Aorta (tissue), 5 donors: ENCODE measurements at regions not wholly inside any gene's neighbourhood (a gene's known extent, or its start where the extent isn't known, plus 50 kb on each side); places are given as distances from the start of the nearest gene placed in this dataset.
"Not testable (repeated sequence)": the region's sequence is repeated elsewhere in the genome, so short reads cannot be mapped to it uniquely, and the experiment has no call there.

ENCODE experiments used
- ATAC-seq: fragments of 200-7000 bp; cut with Tn5 transposase; one replicate; pipeline ENCODE4 v1.9.1; 2022; ENCODE audit warnings: moderate library complexity; ENCODE audit not compliant: low FRiP score
- DNase-seq, 2 donors: peaks; one replicate each; pipeline ENCODE4 v3.0.0-alpha.2; 2020
- H3K27ac ChIP-seq, 2 donors: one replicate each; pipeline ENCODE4 v1.5.1; 2013; ENCODE audit warnings: low read length in 2 of 2, mild to moderate bottlenecking in 2 of 2, moderate library complexity in 2 of 2, control low read depth in 1 of 2, inconsistent platforms in 1 of 2, low read depth in 1 of 2
- H3K27me3 ChIP-seq, 2 donors: one replicate each; pipeline ENCODE4 v1.6.1; 2013; ENCODE audit warnings: control low read depth in 1 of 2, low read length in 1 of 2, mild to moderate bottlenecking in 1 of 2, moderate library complexity in 1 of 2; ENCODE audit not compliant: insufficient read depth in 2 of 2, control insufficient read depth in 1 of 2
- H3K36me3 ChIP-seq, 2 donors: one replicate each; pipeline ENCODE4 v1.6.1; 2013; ENCODE audit warnings: control low read depth in 1 of 2, low read length in 1 of 2, mild to moderate bottlenecking in 1 of 2; ENCODE audit not compliant: insufficient read depth in 2 of 2, control insufficient read depth in 1 of 2
- H3K4me1 ChIP-seq, 2 donors: one replicate each; pipeline ENCODE4 v1.6.1; 2013; ENCODE audit warnings: low read length in 2 of 2, control low read depth in 1 of 2, mild to moderate bottlenecking in 1 of 2, moderate library complexity in 1 of 2; ENCODE audit not compliant: insufficient read depth in 2 of 2, control insufficient read depth in 1 of 2
- H3K4me3 ChIP-seq, 2 donors: one replicate each; pipeline ENCODE4 v1.5.1; 2013; ENCODE audit warnings: low read length in 2 of 2, control low read depth in 1 of 2, mild to moderate bottlenecking in 1 of 2
- H3K9me3 ChIP-seq: one replicate; pipeline ENCODE4 v1.6.1; 2013; ENCODE audit warnings: mild to moderate bottlenecking, low read length; ENCODE audit not compliant: control insufficient read depth
- WGBS, 2 donors: extraction: QIAGEN DNeasy Blood & Tissue Kit; methylation state at CpG; one replicate each; pipeline ENCODE4 v1.1.7; 2013; 5-methylcytosine and 5-hydroxymethylcytosine counted together
- intact Hi-C, 2 donors: fragments of 100-400 bp; cut with DNase I; formaldehyde crosslinking; loops; one replicate each; pipeline versions ENCODE4 v1.14.2 to v1.15.0; 2022
- donor health status: healthy with polysubstance abuse.
- donor health status: Bipolar disorder and iron deficiency.
- donor health status: DM: no; HTN: no; CAD: no.
- donor health status: DM: no; HTN: no; CAD: no.
- donor health status: DM: yes; HTN: yes; CAD: no.

DNA sequence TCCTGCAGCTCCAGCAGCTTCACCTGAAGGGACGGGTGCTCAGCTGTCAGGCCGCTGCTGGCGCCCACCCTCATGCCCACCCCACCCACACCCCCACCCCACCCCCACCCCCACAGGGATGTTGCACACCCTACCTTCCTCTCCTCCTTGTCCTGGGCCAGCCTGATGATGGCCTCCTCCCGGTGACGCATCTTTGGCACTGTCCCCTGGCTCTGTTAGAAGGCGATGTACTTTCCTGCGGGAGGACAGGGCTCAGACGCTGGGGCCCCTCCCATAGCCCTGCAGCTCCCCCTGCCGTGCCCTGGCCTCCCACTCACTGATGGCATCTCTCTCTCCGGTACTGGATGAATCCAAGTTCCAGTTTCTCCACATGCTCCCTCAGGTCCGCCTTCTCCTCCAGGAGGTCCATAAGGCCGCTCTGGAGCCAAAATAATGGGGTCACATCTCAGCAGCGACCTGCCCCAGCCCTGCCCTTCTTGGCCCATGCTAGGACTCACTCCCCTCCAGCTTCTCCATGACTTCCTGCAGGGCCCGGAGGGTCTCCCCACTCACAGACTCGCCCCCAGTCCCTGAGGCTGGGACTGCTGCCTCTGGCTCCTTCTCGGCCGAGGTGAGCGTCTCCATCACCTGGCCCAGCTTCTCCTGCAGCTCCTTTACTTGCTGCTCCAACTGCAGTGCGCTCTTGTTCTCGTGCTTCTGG, 55.2 kb downstream of the GOLGA8B start:
- H3K36me3 ChIP-seq, DNase-seq, intact Hi-C loops, ATAC-seq, H3K9me3 ChIP-seq, H3K4me3 ChIP-seq, H3K4me1 ChIP-seq, H3K27me3 ChIP-seq, H3K27ac ChIP-seq: not testable (repeated sequence)
- WGBS, 2 donors = no CpG with 5 or more reads among the region's 20 CpGs

DNA sequence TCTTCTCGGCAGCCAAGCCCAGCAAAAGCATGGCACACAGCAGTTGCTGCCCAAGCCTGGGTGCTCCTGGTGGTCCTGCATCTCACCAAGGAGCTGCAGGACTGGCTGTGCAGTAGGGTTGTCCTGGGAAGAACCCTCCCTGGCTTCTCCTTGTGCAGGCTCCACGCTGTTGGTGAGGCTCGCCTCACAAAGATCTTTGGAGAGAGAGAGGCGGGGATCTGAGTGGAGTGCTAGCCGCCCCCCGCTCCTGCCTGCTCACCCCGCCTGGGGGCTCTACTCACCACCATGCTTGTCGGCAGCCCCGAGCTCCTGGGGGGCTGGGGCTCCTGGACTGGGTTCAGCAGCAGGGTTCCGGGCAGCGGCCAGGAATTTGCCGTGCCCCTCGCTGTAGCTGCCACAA, 55.8 kb downstream of the GOLGA8B start:
- DNase-seq, ATAC-seq, H3K4me3 ChIP-seq, H3K9me3 ChIP-seq, H3K27me3 ChIP-seq, H3K27ac ChIP-seq, H3K36me3 ChIP-seq, H3K4me1 ChIP-seq, intact Hi-C loops: not testable (repeated sequence)
- 88 to 100% methylated on average over 1 to 7 of the region's 13 CpGs for WGBS, 2 donors

DNA sequence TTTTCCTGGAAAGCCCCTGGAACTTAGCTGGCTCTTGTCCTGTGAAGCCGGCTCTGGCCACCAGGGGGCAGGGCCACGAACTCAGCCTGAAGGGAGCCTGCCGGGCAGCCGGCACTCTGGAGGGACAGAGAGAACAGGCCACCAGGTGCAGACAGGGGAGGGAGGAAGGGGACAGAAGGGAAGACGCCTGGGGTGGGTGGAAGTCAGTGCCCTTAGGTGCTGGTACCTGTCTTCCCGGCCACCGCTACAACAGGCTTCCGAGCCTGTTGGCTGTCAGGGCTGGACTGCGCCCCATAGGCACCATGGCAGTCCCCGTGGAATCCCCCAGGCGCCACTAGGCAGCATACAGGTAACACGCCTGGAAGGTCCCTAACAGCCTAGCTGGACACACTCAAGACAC, 59.6 kb downstream of the GOLGA8B start:
- H3K9me3 ChIP-seq, ATAC-seq, H3K27me3 ChIP-seq, intact Hi-C loops, H3K36me3 ChIP-seq, H3K4me1 ChIP-seq, H3K27ac ChIP-seq, H3K4me3 ChIP-seq, DNase-seq: not testable (repeated sequence)
- WGBS, 2 donors = 37 to 49% methylated on average over 7 to 10 of the region's 12 CpGs

DNA sequence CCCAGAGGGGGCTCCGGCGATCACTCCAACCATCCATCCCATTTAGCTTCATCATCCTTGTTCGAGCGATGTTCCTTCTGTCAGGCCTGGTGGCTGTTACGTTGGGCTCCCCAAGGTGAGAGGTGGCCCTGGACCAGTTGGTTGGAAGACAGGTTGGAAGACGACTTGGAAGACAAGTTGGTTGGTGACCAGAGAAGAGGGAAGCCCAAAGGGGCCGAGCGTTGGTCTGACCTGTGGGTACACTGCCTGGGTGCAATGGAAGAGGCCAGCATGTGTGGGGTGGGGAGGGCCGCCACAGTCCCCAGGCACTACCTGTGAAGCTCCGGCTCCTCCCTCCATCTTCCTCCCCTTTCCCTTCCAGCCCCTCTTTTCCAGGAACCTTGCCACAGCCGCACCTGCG, 60.9 kb downstream of the GOLGA8B start:
- H3K4me1 ChIP-seq, H3K4me3 ChIP-seq, H3K27ac ChIP-seq, DNase-seq, ATAC-seq, H3K9me3 ChIP-seq, intact Hi-C loops, H3K27me3 ChIP-seq, H3K36me3 ChIP-seq: not testable (repeated sequence)
- 80% methylated on average over 6 to 9 of the region's 12 CpGs for WGBS, 2 donors

DNA sequence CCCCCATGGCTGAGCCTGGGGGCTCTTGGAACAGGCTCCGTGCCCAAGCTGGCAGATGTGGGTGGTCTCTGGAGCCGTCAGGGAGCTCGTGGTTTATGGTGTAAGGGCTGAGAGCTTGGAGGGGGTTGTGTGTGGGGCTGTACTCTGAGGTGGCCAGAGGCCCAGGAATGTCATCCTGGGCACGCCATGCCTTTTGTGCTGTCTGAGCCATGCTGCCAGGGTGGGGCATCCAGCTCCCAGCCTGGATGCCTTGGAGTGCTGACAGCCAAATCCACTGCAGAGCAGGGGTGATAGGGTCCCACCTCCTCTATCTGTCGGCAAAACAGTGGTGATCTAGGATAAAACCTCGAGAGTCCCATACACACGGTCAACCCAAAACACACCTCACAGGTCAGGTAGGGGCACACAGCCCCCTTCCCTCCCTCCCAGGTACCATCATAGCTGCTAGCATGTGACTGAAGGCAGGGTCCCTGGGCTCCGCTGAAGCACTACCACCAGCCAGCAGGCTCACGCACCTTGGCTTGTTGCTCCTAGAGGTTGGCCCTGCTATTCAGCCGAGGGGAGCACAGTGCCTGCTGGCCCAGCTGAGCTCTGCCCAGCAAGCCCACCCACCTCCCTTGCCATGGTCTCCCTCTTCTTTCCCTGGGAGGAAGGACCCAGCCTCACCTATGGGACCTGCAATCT, 61.5 kb downstream of the GOLGA8B start:
- WGBS, 2 donors = 58 to 64% methylated on average over 9 to 10 of the region's 10 CpGs
- H3K4me1 ChIP-seq, intact Hi-C loops, H3K9me3 ChIP-seq, H3K27me3 ChIP-seq, ATAC-seq, DNase-seq, H3K36me3 ChIP-seq, H3K27ac ChIP-seq, H3K4me3 ChIP-seq: not testable (repeated sequence)

DNA sequence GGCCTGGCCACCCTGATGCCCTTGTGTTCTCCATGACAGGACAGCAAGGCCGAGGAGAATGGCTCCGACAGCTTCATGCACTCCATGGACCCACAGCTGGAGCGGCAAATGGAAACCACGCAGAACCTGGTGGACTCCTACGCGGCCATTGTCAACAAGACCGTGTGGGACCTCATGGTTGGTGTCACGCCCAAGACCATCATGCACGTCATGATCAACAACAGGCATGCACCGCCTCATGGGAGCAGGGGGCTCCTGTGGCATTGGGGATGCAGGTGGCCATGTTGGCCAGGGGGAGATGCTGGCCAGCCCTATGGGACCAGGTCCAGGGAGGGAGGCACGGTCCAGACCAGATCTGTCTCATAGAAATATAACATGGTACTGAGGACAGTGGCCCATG, 62.9 kb downstream of the GOLGA8B start:
- 78 to 81% methylated on average over 11 of the region's 11 CpGs for WGBS, 2 donors
- H3K4me1 ChIP-seq = no peaks in the 10 kb centered on the region

DNA sequence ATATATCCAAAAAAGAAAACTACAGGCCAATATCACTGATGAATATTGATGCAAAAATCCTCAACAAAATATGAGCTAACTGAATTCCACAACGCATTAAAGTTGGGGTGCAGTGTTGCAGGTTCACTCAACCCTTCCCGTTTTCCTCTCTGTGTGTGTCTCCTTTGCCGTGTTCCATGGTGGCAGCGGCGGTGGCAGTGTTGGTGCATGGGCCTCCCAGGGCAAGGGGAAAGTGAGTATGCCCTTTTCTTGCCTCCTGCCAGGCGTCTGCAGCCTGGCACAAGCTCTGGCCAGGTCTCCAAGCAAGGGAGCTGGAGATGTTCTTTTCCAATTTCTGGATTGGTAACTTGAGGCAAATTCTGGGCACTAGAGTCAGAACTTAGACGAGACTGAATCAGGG, 63.4 kb downstream of the GOLGA8B start:
- intact Hi-C loops, H3K4me3 ChIP-seq, H3K4me1 ChIP-seq, H3K27ac ChIP-seq, DNase-seq, ATAC-seq, H3K36me3 ChIP-seq, H3K9me3 ChIP-seq, H3K27me3 ChIP-seq: not testable (repeated sequence)
- 87 to 88% methylated on average over 7 of the region's 7 CpGs for WGBS, 2 donors

More for the DNA sequence above, 62.9 kb downstream of the GOLGA8B start:
- no peaks in the 10 kb centered on the region for H3K36me3 ChIP-seq
- H3K4me3 ChIP-seq = no peak overlapping the region
- DNase-seq (no peak), ATAC-seq (no peak)
- H3K27ac ChIP-seq = no peak overlapping the region
- no peaks in the 10 kb centered on the region for H3K9me3 ChIP-seq
- intact Hi-C loops = no loop called here
- no peaks in the 10 kb centered on the region for H3K27me3 ChIP-seq

DNA sequence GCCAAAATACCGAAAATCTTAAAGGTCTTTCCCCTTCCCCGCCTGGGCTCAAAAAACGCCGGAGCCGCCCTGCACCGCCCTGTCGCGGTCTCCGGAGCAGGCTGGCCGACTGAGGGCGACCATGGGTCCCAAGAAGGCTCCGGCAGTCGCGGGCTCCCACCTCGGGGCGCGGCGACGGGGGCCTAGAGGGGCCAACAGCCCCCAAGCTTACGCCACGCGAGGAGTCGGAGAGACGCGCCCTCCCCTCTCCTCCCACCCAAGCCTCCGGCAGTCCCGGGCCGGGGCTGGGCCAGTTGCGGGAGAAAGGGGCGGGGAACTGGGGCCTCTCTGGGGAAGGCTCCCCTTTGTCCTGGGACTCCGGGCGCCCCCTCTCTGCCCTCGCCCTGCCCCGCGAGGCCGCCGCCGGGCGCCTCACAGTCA, 69.2 kb downstream of the GOLGA8B start:
- WGBS, 2 donors = 0 to 1% methylated on average over 35 to 39 of the region's 39 CpGs
- intact Hi-C loops = loop anchor here in 1 of 2 donors (10.0 kb wide), 1 partner anchor 79 kb away; the partner anchor contains the start of gene GOLGA8A
- peak overlapping the region; percentile 68 to 76 for H3K4me3 ChIP-seq
- H3K4me1 ChIP-seq = no peaks in the 10 kb centered on the region
- H3K36me3 ChIP-seq = no peaks in the 10 kb centered on the region
- H3K27ac ChIP-seq = no peak overlapping the region
- ATAC-seq (no peak), DNase-seq (peak; percentile 62 to 70)
- no peaks in the 10 kb centered on the region for H3K27me3 ChIP-seq
- H3K9me3 ChIP-seq = no peaks in the 10 kb centered on the region

DNA sequence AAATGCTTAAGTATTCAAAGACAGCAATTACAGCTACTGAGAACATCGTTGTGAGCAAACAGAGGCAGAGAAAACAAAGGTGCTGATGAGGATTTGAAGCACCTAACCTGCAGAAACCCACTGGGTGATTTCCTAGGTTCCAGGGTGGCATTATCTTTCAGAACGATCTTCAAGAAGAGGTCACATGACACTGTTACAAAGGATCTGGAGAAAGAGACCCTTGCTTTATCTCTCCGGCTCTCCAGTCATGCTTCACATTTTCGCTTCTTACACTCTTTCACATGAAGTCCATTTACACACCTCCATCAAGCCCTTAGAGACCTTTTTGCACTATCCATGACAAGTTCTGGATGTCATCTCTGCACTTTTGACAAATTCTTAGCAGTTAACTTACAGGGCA, 70.8 kb downstream of the GOLGA8B start:
- WGBS, 2 donors = 77 to 78% methylated on average over 4 of the region's 4 CpGs
- intact Hi-C loops = loop anchor here in 1 of 2 donors (10.0 kb wide), 1 partner anchor 78 kb away; the partner anchor contains the start of gene GOLGA8A

More for the DNA sequence above, 70.8 kb downstream of the GOLGA8B start:
- DNase-seq (no peak), ATAC-seq (no peak)
- Histone ChIP-seq H3K27ac (no peak overlapping the region), H3K9me3 (no peaks in the 10 kb centered on the region), H3K4me3 (no peak overlapping the region), H3K27me3 (no peaks in the 10 kb centered on the region), H3K36me3 (no peaks in the 10 kb centered on the region), H3K4me1 (no peaks in the 10 kb centered on the region)
